Lower leg skin (tissue), 3 donors: ENCODE measurements at regions not wholly inside any gene's neighbourhood (a gene's known extent, or its start where the extent isn't known, plus 50 kb on each side); places are given as distances from the start of the nearest gene placed in this dataset.

Experiments
- POLR2A ChIP-seq, 2 donors: fragments of 450-650 bp; IDR thresholded peaks; one replicate each; pipeline ENCODE4 v1.6.1; 2016 to 2017; ENCODE audit warnings: antibody characterized with exemption in 2 of 2, mild to moderate bottlenecking in 1 of 2, moderate library complexity in 1 of 2
- TF ChIP-seq, protein P1 (sequence below), 3 donors: fragments of 450-650 bp; IDR thresholded peaks; one replicate each; pipeline ENCODE4 v1.5.1; 2016; ENCODE audit warnings: antibody characterized with exemption in 3 of 3, mild to moderate bottlenecking in 3 of 3, moderate library complexity in 2 of 3

DNA sequence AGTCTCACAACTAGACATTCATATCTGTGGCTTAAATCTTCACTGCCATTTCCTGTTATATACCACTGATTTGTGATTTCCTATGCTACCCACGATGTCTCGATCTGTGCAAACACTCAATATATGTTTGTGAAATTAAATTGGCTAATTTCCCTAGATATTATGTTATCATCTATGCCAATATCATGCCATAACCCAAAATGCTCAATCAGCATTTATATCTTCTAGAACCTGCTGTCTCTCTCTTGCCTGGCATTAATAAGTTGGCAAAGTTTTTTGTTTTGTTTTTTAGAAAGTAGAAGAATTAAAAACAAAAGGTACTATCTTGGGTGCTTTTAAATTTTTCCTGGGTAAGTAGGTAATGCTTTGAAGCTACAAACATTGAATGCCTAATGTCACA is 358.5 kb upstream of the DAB1 start:
- no peak for TF ChIP-seq POLR2A (IDR thresholded peaks at IDR 0.05)
- TF ChIP-seq, protein P1, sequence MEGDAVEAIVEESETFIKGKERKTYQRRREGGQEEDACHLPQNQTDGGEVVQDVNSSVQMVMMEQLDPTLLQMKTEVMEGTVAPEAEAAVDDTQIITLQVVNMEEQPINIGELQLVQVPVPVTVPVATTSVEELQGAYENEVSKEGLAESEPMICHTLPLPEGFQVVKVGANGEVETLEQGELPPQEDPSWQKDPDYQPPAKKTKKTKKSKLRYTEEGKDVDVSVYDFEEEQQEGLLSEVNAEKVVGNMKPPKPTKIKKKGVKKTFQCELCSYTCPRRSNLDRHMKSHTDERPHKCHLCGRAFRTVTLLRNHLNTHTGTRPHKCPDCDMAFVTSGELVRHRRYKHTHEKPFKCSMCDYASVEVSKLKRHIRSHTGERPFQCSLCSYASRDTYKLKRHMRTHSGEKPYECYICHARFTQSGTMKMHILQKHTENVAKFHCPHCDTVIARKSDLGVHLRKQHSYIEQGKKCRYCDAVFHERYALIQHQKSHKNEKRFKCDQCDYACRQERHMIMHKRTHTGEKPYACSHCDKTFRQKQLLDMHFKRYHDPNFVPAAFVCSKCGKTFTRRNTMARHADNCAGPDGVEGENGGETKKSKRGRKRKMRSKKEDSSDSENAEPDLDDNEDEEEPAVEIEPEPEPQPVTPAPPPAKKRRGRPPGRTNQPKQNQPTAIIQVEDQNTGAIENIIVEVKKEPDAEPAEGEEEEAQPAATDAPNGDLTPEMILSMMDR (IDR thresholded peaks at IDR 0.05), result no peak
